Mesendoderm (in vitro differentiated cells): ENCODE measurements at regions not wholly inside any gene's neighbourhood (a gene's known extent, or its start where the extent isn't known, plus 50 kb on each side); places are given as distances from the start of the nearest gene placed in this dataset.
"Not testable (repeated sequence)": the region's sequence is repeated elsewhere in the genome, so short reads cannot be mapped to it uniquely, and the experiment has no call there.

Experiments
- DNase-seq: peaks from one replicate; pipeline ENCODE4 v3.0.0; 2013
- H2AK5ac ChIP-seq: 2 replicates; pipeline ENCODE4 v1.6.1; 2013; ENCODE audit warnings: low read length, inconsistent platforms
- H2BK120ac ChIP-seq: 2 replicates; pipeline ENCODE4 v1.6.1; 2013; ENCODE audit warnings: low read depth, mild to moderate bottlenecking, low read length, moderate library complexity, mixed read lengths
- H2BK15ac ChIP-seq: replicated peaks from 2 replicates; pipeline ENCODE4 v1.6.1; 2013; ENCODE audit warnings: low read depth, mild to moderate bottlenecking, moderate library complexity
- H2BK5ac ChIP-seq: 2 replicates; pipeline ENCODE4 v1.6.1; 2013; ENCODE audit warnings: low read length, inconsistent platforms
- H3K18ac ChIP-seq: 2 replicates; pipeline ENCODE4 v1.6.1; 2013; ENCODE audit warnings: mild to moderate bottlenecking, low read length, mixed read lengths
- H3K23ac ChIP-seq: one replicate; pipeline ENCODE4 v1.6.1; 2013; ENCODE audit warnings: low read length
- H3K27ac ChIP-seq: 2 replicates; pipeline ENCODE4 v1.5.1; 2013; ENCODE audit warnings: low read depth, mild to moderate bottlenecking, inconsistent platforms, low read length, moderate library complexity
- H3K27me3 ChIP-seq: 2 replicates; pipeline ENCODE4 v1.6.1; 2013; ENCODE audit warnings: low read length, control low read depth, mild to moderate bottlenecking, inconsistent platforms; ENCODE audit not compliant: insufficient read depth, poor library complexity
- H3K36me3 ChIP-seq: 2 replicates; pipeline ENCODE4 v1.6.1; 2013; ENCODE audit warnings: low read length, inconsistent platforms; ENCODE audit not compliant: control insufficient read depth, insufficient read depth
- H3K4ac ChIP-seq: one replicate; pipeline ENCODE4 v1.6.1; 2013; ENCODE audit warnings: low read depth, mild to moderate bottlenecking, low read length, moderate library complexity
- H3K4me1 ChIP-seq: 2 replicates; pipeline ENCODE4 v1.6.1; 2013; ENCODE audit warnings: low read depth, low read length, inconsistent platforms; ENCODE audit not compliant: control insufficient read depth
- H3K4me2 ChIP-seq: 2 replicates; pipeline ENCODE4 v1.6.1; 2013; ENCODE audit warnings: low read length
- H3K4me3 ChIP-seq: 2 replicates; pipeline ENCODE4 v1.5.1; 2013; ENCODE audit warnings: mild to moderate bottlenecking, low read length
- H3K56ac ChIP-seq: one replicate; pipeline ENCODE4 v1.6.1; 2013; ENCODE audit warnings: low read length
- H3K79me1 ChIP-seq: 2 replicates; pipeline ENCODE4 v1.6.1; 2013; ENCODE audit warnings: low read length, inconsistent platforms
- H3K79me2 ChIP-seq: 2 replicates; pipeline ENCODE4 v1.6.1; 2013; ENCODE audit warnings: mild to moderate bottlenecking, low read length; ENCODE audit not compliant: control insufficient read depth, insufficient read depth
- H3K9ac ChIP-seq: 2 replicates; pipeline ENCODE4 v1.6.1; 2013; ENCODE audit warnings: low read length, inconsistent platforms
- H4K5ac ChIP-seq: one replicate; pipeline ENCODE4 v1.6.1; 2013; ENCODE audit warnings: low read length
- H4K8ac ChIP-seq: one replicate; pipeline ENCODE4 v1.6.1; 2013; ENCODE audit warnings: low read depth, mild to moderate bottlenecking, control low read depth, low read length, moderate library complexity
- WGBS: extraction: QIAGEN DNeasy Blood & Tissue Kit; methylation state at CpG from one replicate; pipeline ENCODE4 v1.1.7; 2013; ENCODE audit warnings: low lambda C conversion rate, missing lambda C conversion rate; ENCODE audit not compliant: insufficient coverage; ENCODE audit errors: extremely low coverage; 5-methylcytosine and 5-hydroxymethylcytosine counted together

GRCh38 chr14:34086223-34086757, 135.4 kb upstream of the EGLN3 start:
- Histone ChIP-seq H4K5ac (no peak overlapping the region), H3K4me3 (no peak overlapping the region), H3K79me2 (no peaks in the 10 kb centered on the region), H4K8ac (no peak overlapping the region), H3K36me3 (no peaks in the 10 kb centered on the region), H3K79me1 (no peaks in the 10 kb centered on the region), H2BK15ac (no peak overlapping the region), H3K27ac (no peak overlapping the region), H3K4me2 (no peak overlapping the region), H3K23ac (no peak overlapping the region), H2BK5ac (no peak overlapping the region), H2AK5ac (no peak overlapping the region), H3K4ac (no peak overlapping the region), H3K4me1 (peaks cover 3% of the 10 kb centered on the region), H3K9ac (no peak overlapping the region), H3K27me3 (no peaks in the 10 kb centered on the region), H2BK120ac (no peak overlapping the region), H3K56ac (no peak overlapping the region), H3K18ac (no peak overlapping the region)
- no CpG with 5 or more reads among the region's 2 CpGs for WGBS
- DNase-seq = no peak

DNA sequence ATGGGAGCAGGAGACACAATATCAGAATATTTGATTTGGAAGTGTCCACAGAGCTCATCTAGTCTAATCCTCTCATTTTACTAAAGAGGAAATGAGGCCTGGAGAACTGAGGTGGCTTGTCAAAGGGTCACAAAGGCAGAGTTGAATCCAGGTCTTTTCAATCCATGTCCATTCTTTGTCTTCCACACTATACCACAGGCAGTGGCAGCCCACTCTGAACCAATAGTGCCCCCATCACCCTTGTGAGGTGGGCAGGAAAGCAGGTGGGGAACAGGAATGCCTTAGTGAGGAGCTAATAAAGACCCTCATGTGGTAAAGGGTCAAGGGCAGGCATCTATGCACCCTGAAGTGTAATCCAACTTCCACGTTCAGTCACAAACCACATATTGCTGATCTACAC, 134.8 kb upstream of the EGLN3 start:
- Histone ChIP-seq H3K23ac (no peak overlapping the region), H3K9ac (no peak overlapping the region), H3K4me3 (no peak overlapping the region), H3K36me3 (no peaks in the 10 kb centered on the region), H3K18ac (no peak overlapping the region), H2BK120ac (no peak overlapping the region), H3K4ac (no peak overlapping the region), H3K27me3 (no peaks in the 10 kb centered on the region), H3K4me1 (peaks cover 3% of the 10 kb centered on the region), H2BK15ac (no peak overlapping the region), H3K79me2 (no peaks in the 10 kb centered on the region), H3K79me1 (no peaks in the 10 kb centered on the region), H4K8ac (no peak overlapping the region), H2BK5ac (no peak overlapping the region), H2AK5ac (peak overlapping the region; percentile 33), H3K4me2 (no peak overlapping the region), H4K5ac (no peak overlapping the region), H3K56ac (peak overlapping the region; percentile 8), H3K27ac (no peak overlapping the region)
- no CpG with 5 or more reads among the region's 1 CpG for WGBS
- DNase-seq = no peak

GRCh38 chr14:34081576-34082136, 130.8 kb upstream of the EGLN3 start:
- Histone ChIP-seq H3K56ac (no peak overlapping the region), H2BK120ac (no peak overlapping the region), H3K4me1 (peaks cover 5% of the 10 kb centered on the region), H3K27me3 (no peaks in the 10 kb centered on the region), H3K9ac (no peak overlapping the region), H3K4me3 (no peak overlapping the region), H2BK5ac (no peak overlapping the region), H3K79me1 (no peaks in the 10 kb centered on the region), H4K8ac (no peak overlapping the region), H3K27ac (no peak overlapping the region), H3K4me2 (no peak overlapping the region), H3K23ac (no peak overlapping the region), H3K36me3 (no peaks in the 10 kb centered on the region), H2BK15ac (no peak overlapping the region), H3K79me2 (no peaks in the 10 kb centered on the region), H4K5ac (no peak overlapping the region), H3K4ac (no peak overlapping the region), H2AK5ac (no peak overlapping the region), H3K18ac (no peak overlapping the region)
- no peak for DNase-seq
- no CpG with 5 or more reads among the region's 6 CpGs for WGBS

DNA sequence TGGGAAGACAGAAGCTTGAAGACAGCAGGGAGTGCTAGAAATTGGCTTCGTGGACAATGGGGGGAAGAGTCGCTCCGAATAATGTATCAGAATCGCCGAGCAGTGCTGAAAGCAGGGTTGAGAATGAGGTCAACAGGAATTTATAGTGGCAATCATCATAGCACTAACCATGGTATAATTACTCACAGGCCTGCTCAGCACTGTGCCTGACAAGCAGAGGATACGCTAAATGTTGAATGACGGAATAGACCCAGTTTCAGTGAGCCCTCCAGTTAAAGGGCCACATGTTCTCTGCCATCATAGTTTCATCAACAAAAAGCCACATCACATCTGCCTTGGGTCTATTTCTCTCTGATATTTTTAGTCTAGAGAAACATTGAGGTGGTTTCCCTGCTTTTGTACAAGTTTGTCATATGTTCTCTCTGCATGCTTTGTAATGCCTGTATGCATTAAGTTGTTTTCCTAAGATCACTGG, 130.3 kb upstream of the EGLN3 start:
- Histone ChIP-seq H3K4me3 (no peak overlapping the region), H2AK5ac (no peak overlapping the region), H2BK120ac (no peak overlapping the region), H3K27me3 (no peaks in the 10 kb centered on the region), H3K9ac (no peak overlapping the region), H4K5ac (no peak overlapping the region), H3K27ac (no peak overlapping the region), H2BK15ac (no peak overlapping the region), H3K18ac (no peak overlapping the region), H3K79me1 (no peaks in the 10 kb centered on the region), H3K4me2 (no peak overlapping the region), H3K4ac (no peak overlapping the region), H4K8ac (no peak overlapping the region), H3K36me3 (no peaks in the 10 kb centered on the region), H3K23ac (no peak overlapping the region), H3K79me2 (no peaks in the 10 kb centered on the region), H2BK5ac (no peak overlapping the region), H3K4me1 (peaks cover 5% of the 10 kb centered on the region), H3K56ac (no peak overlapping the region)
- no peak for DNase-seq
- no CpG with 5 or more reads among the region's 7 CpGs for WGBS

DNA sequence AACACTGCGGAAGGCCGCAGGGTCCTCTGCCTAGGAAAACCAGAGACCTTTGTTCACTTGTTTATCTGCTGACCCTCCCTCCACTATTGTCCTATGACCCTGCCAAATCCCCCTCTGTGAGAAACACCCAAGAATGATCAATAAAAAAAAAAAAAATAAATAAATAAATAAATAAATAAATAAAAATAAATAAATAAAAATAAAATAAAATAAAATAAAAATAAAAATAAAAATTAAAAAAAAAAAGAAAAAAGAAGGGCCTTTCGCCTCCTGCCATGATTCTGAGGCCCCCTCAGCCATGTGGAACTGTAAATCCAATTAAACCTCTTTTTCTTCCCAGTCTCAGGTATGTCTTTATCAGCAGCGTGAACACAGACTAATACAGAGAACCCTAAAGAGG, 128.8 kb upstream of the EGLN3 start:
- not testable (repeated sequence) for H3K4me3 ChIP-seq, H3K9ac ChIP-seq, H3K27ac ChIP-seq, H2BK5ac ChIP-seq, DNase-seq, H3K23ac ChIP-seq, H4K8ac ChIP-seq, H2AK5ac ChIP-seq, H3K36me3 ChIP-seq, H2BK15ac ChIP-seq, H2BK120ac ChIP-seq, H3K4ac ChIP-seq, H3K79me2 ChIP-seq, H3K79me1 ChIP-seq, H3K56ac ChIP-seq, H3K18ac ChIP-seq, H3K4me1 ChIP-seq, H4K5ac ChIP-seq, H3K27me3 ChIP-seq, H3K4me2 ChIP-seq
- WGBS = no CpG with 5 or more reads among the region's 4 CpGs
